ENCODE measurements at regions not wholly inside any gene's neighbourhood (a gene's known extent, or its start where the extent isn't known, plus 50 kb on each side); places are given as distances from the start of the nearest gene placed in this dataset.

DNA sequence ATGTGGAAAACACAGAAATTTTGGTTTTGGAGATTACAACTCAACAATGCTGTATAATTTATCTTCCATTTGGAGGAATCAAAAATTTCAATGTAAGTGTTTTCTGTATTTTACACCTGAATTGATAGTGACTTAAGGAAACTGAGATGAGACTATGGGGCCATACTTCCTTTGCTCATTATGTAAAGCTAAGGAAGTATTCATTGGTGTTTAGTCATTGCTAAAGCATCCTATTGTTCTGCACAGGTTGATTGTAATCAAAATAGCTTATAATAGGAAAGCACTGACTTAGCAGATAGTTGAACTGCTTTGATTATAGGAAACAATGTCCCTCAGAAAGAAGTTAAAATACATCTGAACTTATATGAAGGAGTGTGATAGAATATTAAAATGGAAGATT is 244.4 kb upstream of the SLITRK5 start:
- TF ChIP-seq, protein P1, sequence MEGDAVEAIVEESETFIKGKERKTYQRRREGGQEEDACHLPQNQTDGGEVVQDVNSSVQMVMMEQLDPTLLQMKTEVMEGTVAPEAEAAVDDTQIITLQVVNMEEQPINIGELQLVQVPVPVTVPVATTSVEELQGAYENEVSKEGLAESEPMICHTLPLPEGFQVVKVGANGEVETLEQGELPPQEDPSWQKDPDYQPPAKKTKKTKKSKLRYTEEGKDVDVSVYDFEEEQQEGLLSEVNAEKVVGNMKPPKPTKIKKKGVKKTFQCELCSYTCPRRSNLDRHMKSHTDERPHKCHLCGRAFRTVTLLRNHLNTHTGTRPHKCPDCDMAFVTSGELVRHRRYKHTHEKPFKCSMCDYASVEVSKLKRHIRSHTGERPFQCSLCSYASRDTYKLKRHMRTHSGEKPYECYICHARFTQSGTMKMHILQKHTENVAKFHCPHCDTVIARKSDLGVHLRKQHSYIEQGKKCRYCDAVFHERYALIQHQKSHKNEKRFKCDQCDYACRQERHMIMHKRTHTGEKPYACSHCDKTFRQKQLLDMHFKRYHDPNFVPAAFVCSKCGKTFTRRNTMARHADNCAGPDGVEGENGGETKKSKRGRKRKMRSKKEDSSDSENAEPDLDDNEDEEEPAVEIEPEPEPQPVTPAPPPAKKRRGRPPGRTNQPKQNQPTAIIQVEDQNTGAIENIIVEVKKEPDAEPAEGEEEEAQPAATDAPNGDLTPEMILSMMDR (IDR thresholded peaks at IDR 0.05): no peak
- no peak for TF ChIP-seq EP300 (IDR thresholded peaks at IDR 0.05)
- TF ChIP-seq POLR2A (IDR thresholded peaks at IDR 0.05): no peak
- TF ChIP-seq POLR2AphosphoS5 (IDR thresholded peaks at IDR 0.05): no peak
